ENCODE measurements at regions not wholly inside any gene's neighbourhood (a gene's known extent, or its start where the extent isn't known, plus 50 kb on each side); places are given as distances from the start of the nearest gene placed in this dataset.

GRCh38 chr2:147538821-147539220 lies 306.0 kb upstream of the ACVR2A start:
- TF ChIP-seq POLR2A (IDR thresholded peaks at IDR 0.05) (no peak), CTCF (IDR thresholded peaks at IDR 0.05) (no peak)
